Activated T-cell treated with anti-CD3 and anti-CD28 coated beads, Interleukin-2, amount 50 U/mL, for 1 hour (primary cell): ENCODE measurements at regions not wholly inside any gene's neighbourhood (a gene's known extent, or its start where the extent isn't known, plus 50 kb on each side); places are given as distances from the start of the nearest gene placed in this dataset.

Source experiments
- DNase-seq: peaks from one replicate; pipeline ENCODE4 v3.0.0-alpha.2; 2020

GRCh38 chr1:55329808-55330432, 114.8 kb upstream of the USP24 start:
- DNase-seq: no peak

GRCh38 chr1:55329091-55329490, 113.9 kb upstream of the USP24 start:
- no peak for DNase-seq

- no peak for DNase-seq
Observed at GRCh38 chr1:55326496-55327243, 111.5 kb upstream of the USP24 start.

- no peak for DNase-seq
Observed at GRCh38 chr1:55323760-55324159, 108.6 kb upstream of the USP24 start.

- DNase-seq: no peak
Observed at GRCh38 chr1:55322842-55323241, 107.7 kb upstream of the USP24 start.

GRCh38 chr1:55321942-55322341, 106.8 kb upstream of the USP24 start:
- no peak for DNase-seq

- no peak for DNase-seq
Observed at GRCh38 chr1:55320891-55321290, 105.7 kb upstream of the USP24 start.

- no peak for DNase-seq
Observed at GRCh38 chr1:55318116-55318817, 103.1 kb upstream of the USP24 start.

GRCh38 chr1:55317673-55318072, 102.5 kb upstream of the USP24 start:
- DNase-seq: no peak

- DNase-seq: no peak
Observed at GRCh38 chr1:55316947-55317662, 101.9 kb upstream of the USP24 start.

GRCh38 chr1:55316502-55316901, 101.3 kb upstream of the USP24 start:
- no peak for DNase-seq

- DNase-seq: no peak
Observed at GRCh38 chr1:55315552-55315951, 100.4 kb upstream of the USP24 start.

- no peak for DNase-seq
Observed at GRCh38 chr1:55314740-55315139, 99.6 kb upstream of the USP24 start.

- DNase-seq: no peak
Observed at GRCh38 chr1:55313903-55314302, 98.7 kb upstream of the USP24 start.

GRCh38 chr1:55311979-55312378, 96.8 kb upstream of the USP24 start:
- no peak for DNase-seq

- no peak for DNase-seq
Observed at GRCh38 chr1:55311057-55311641, 96.0 kb upstream of the USP24 start.

- no peak for DNase-seq
Observed at GRCh38 chr1:55310505-55310971, 95.4 kb upstream of the USP24 start.

GRCh38 chr1:55309786-55310504, 94.8 kb upstream of the USP24 start:
- DNase-seq: no peak

- DNase-seq: no peak
Observed at GRCh38 chr1:55309053-55309452, 93.9 kb upstream of the USP24 start.

- no peak for DNase-seq
Observed at GRCh38 chr1:55305735-55306134, 90.6 kb upstream of the USP24 start.

GRCh38 chr1:55304229-55304740, 89.1 kb upstream of the USP24 start:
- no peak for DNase-seq

- no peak for DNase-seq
Observed at GRCh38 chr1:55302972-55303371, 87.8 kb upstream of the USP24 start.
